ENCODE measurements at regions not wholly inside any gene's neighbourhood (a gene's known extent, or its start where the extent isn't known, plus 50 kb on each side); places are given as distances from the start of the nearest gene placed in this dataset.

- no peak for DNase-seq (ENCODE audit: low read depth)
Measured at GRCh38 chr6:18672852-18673251, 285.7 kb downstream of the RNF144B start.

DNA sequence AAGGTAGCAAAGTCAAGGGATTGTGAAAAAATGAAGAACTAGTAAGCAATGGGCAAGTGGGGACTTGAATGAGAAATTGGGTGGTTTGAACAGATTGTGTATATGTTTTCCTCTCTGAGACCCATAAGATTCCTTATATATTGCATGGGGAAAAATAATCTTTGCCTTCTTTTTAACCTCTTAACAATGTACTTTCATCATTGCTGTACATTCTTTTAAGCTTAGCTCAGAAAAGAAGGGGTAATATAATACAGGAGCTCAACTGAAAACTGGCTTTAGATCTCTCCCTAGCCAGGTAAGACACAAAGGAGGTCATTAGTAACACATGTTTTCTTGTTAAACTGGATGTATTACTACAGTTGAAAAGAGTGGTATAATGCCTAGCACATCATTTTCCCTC, 287.2 kb downstream of the RNF144B start:
- DNase-seq (ENCODE audit: low read depth): no peak

GRCh38 chr6:18675881-18676280, 288.7 kb downstream of the RNF144B start:
- DNase-seq (ENCODE audit: low read depth): no peak

GRCh38 chr6:18676548-18676947, 289.4 kb downstream of the RNF144B start:
- DNase-seq (ENCODE audit: low read depth): no peak

- DNase-seq (ENCODE audit: low read depth): no peak
Measured at GRCh38 chr6:18680842-18681241, 293.7 kb downstream of the RNF144B start.

DNA sequence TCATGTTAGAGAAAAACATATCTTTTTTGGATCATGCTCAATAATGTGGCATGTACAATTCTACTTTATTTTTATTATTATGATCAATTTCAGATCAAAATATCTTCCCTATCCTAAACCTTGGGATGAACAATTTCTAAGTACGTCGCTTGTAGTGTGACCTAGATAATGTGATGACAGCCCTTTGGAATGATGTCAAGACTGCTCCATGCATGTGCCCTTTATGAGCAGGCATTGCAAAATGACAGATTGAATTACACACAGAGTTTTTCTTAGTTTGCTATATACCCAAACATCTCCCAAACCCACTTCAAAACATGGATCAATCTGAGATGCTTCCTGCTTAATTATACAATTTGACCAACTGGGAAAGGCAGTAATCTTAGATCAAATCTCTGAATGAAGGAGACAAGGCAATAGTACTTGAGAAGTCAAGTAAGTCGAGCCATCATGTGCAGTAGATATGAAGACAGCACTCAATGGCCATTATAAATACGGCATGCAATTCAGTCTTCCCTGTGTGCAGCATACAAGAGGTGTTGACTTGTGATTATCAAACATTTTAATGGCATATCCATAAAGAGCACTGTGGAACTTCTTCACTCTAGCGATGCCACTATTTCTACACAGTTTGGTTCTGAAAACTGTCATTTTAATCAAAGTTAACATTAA, 294.8 kb downstream of the RNF144B start:
- DNase-seq (ENCODE audit: low read depth): no peak

GRCh38 chr6:18684343-18684742, 297.2 kb downstream of the RNF144B start:
- no peak for DNase-seq (ENCODE audit: low read depth)

DNA sequence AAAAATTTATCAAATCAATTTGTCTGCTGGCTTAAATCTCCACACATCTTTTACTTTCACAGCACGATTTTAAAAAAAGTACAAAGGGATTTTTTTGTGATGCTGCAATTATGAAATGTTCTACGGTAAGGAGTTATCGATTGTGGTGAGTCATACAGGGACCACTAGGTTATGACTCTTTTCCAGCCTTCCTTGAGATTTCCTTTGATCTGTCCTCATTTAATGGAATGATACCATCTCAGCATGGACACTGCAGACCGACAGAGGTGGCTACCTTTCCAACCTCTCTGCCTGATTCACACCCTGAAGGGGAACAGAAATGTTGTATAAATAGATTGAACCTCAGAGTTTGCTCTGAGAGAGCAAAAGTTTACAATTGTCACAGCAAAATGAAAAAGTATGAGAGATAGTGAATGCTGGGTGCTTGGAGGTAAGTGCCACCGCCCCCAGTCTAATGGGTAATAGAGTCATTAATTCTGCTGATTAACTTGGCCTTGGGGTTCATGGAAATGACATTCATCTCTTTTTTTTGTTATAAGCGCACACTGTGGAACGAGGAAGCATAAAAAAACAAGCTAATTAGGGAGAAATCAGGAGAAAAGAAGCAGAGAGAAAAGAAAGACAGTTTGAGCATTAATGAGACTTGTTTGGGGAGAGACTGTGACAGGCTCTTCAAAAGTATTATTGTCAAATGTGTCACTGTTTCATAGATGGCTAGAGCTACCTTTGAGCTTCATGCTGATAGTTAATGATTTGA, 306.0 kb downstream of the RNF144B start:
- DNase-seq (ENCODE audit: low read depth): no peak

GRCh38 chr6:18693881-18694280, 306.7 kb downstream of the RNF144B start:
- DNase-seq (ENCODE audit: low read depth): no peak

- no peak for DNase-seq (ENCODE audit: low read depth)
Measured at GRCh38 chr6:18703546-18703945, 316.4 kb downstream of the RNF144B start.

GRCh38 chr6:18707714-18708439, 320.7 kb downstream of the RNF144B start:
- no peak for DNase-seq (ENCODE audit: low read depth)

DNA sequence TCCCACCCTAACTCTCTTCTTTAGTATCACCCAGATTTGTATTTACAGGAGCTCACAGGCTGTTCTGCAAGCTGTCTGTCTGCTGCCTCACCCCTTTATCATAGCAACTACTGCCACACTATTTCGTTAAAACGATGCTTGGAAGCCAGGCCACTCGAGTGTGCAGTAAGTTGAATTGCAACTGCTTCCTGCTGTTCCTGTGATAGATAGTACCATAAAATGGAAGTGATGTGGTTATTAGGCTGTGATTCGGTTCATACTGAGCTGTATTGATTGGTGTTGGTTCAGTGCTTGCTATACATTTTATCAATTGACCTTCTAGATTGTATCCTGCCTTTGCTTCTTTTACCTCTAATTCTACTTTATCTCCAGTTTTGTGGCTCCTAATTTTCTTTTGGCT, 325.4 kb downstream of the RNF144B start:
- no peak for DNase-seq (ENCODE audit: low read depth)

DNA sequence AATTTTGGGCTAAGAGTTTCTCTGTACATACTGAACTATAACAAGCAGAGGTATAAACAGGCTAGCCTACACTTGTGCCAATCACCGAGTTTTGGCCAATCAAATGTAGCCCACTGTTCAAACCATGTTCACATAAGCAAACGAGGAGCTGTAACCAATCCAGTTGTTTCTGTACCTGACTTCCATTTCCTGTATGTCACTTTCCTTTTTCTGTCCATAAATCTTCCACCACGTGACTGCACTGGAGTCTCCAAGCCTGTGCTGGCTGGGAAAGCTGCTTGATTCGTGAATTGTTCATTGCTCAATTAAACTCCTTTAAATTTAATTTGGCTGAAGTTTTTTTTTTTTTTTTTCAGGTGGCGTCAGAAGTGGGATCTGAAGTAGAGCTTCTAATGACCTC, 332.9 kb downstream of the RNF144B start:
- no peak for DNase-seq (ENCODE audit: low read depth)

GRCh38 chr6:18724056-18724455, 336.9 kb downstream of the RNF144B start:
- no peak for DNase-seq (ENCODE audit: low read depth)

GRCh38 chr6:18725449-18725848, 338.3 kb downstream of the RNF144B start:
- no peak for DNase-seq (ENCODE audit: low read depth)

GRCh38 chr6:18733921-18734550, 346.9 kb downstream of the RNF144B start:
- DNase-seq (ENCODE audit: low read depth): no peak

- no peak for DNase-seq (ENCODE audit: low read depth)
Measured at GRCh38 chr6:18741741-18742140, 354.6 kb downstream of the RNF144B start.

GRCh38 chr6:18742406-18742805, 355.3 kb downstream of the RNF144B start:
- peak; percentile 49 for DNase-seq (ENCODE audit: low read depth)

GRCh38 chr6:18746727-18747126, 359.6 kb downstream of the RNF144B start:
- no peak for DNase-seq (ENCODE audit: low read depth)

DNA sequence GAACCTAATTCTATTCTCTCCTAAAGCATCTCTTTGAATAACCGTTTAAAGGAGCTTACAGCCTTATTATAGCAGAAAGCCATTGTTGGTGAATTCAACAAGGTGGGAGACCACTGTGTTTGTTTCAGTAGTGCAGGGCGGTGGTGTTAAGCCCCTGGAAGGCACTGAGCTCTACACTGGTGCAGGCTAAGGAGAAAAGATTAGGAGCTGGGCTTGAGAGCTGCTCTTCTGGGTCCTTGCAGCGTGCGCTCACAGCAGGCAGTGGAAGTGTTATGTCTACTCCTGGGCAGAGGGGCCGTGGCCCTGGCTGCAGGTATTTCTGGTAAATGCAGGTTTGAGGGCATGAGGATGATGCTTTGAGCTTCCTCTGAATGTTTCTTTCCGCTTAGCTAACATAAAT, 361.2 kb downstream of the RNF144B start:
- DNase-seq (ENCODE audit: low read depth): no peak

- DNase-seq (ENCODE audit: low read depth): no peak
Measured at GRCh38 chr6:18752278-18753068, 365.3 kb downstream of the RNF144B start.

DNA sequence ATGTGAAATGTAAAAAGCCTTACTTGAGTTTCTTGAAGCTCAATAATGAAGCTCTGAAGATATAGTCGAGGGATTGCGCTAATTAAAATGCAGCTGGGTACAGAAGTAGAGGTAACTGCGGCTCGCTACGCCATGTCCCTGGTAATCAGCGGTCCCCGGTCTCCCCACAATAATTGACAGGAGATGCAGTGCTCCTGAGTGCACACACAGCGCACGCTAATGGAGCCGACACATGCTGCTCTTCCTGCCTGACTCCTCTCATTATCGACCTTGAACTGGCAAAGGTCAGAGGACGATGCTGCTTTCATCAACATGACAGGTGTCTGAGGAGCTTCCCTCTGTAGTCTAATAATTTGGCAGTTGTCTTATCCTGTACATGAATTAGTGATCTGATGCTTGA, 365.9 kb downstream of the RNF144B start:
- no peak for DNase-seq (ENCODE audit: low read depth)
